ENCODE measurements at regions not wholly inside any gene's neighbourhood (a gene's known extent, or its start where the extent isn't known, plus 50 kb on each side); places are given as distances from the start of the nearest gene placed in this dataset.

GRCh38 chr3:67819447-67819846 is 165.0 kb upstream of the SUCLG2 start:
- TF ChIP-seq POLR2AphosphoS5 (IDR thresholded peaks at IDR 0.05; ENCODE audit: low read depth) (no peak), REST (IDR thresholded peaks at IDR 0.05; ENCODE audit: insufficient replicate concordance, low read depth) (no peak), GABPA (IDR thresholded peaks at IDR 0.05; ENCODE audit: low read depth) (no peak), SPI1 (IDR thresholded peaks at IDR 0.05; ENCODE audit: borderline replicate concordance, low read depth) (no peak), CTCF (IDR thresholded peaks at IDR 0.05; ENCODE audit: insufficient read depth, low read length) (no peak)
- H3K27ac ChIP-seq (replicated peaks) = no peak overlapping the region
- no peak overlapping the region for H3K4me3 ChIP-seq (replicated peaks; ENCODE audit: insufficient read depth, low read length)
- H3K27me3 ChIP-seq (ENCODE audit: insufficient read depth, poor library complexity, severe bottlenecking) = no peaks in the 10 kb centered on the region
- no peak for DNase-seq (ENCODE audit: low read depth in 1 of 2, low spot score in 1 of 2)

GRCh38 chr3:67809370-67809935 is 155.0 kb upstream of the SUCLG2 start:
- Histone ChIP-seq H3K27me3 (ENCODE audit: insufficient read depth, poor library complexity, severe bottlenecking) (peaks cover 2% of the 10 kb centered on the region), H3K4me3 (replicated peaks; ENCODE audit: insufficient read depth, low read length) (no peak overlapping the region), H3K27ac (replicated peaks) (no peak overlapping the region)
- TF ChIP-seq SPI1 (IDR thresholded peaks at IDR 0.05; ENCODE audit: borderline replicate concordance, low read depth) (no peak), GABPA (IDR thresholded peaks at IDR 0.05; ENCODE audit: low read depth) (no peak)
- no peak for DNase-seq (ENCODE audit: low read depth in 1 of 2, low spot score in 1 of 2)

- peaks cover 2% of the 10 kb centered on the region for H3K27me3 ChIP-seq (ENCODE audit: insufficient read depth, poor library complexity, severe bottlenecking)
- no peak for DNase-seq (ENCODE audit: low read depth in 1 of 2, low spot score in 1 of 2)
- no peak for TF ChIP-seq REST (IDR thresholded peaks at IDR 0.05; ENCODE audit: insufficient replicate concordance, low read depth)
- no peak for TF ChIP-seq CTCF (IDR thresholded peaks at IDR 0.05; ENCODE audit: insufficient read depth, low read length)
- TF ChIP-seq POLR2AphosphoS5 (IDR thresholded peaks at IDR 0.05; ENCODE audit: low read depth) = no peak
- TF ChIP-seq GABPA (IDR thresholded peaks at IDR 0.05; ENCODE audit: low read depth) = no peak
- no peak for TF ChIP-seq SPI1 (IDR thresholded peaks at IDR 0.05; ENCODE audit: borderline replicate concordance, low read depth)
These were observed 154.5 kb upstream of the SUCLG2 start for GRCh38 chr3:67808906-67809305.

GRCh38 chr3:67804578-67804977 is 150.2 kb upstream of the SUCLG2 start:
- Histone ChIP-seq H3K4me3 (replicated peaks; ENCODE audit: insufficient read depth, low read length) (no peak overlapping the region), H3K27me3 (ENCODE audit: insufficient read depth, poor library complexity, severe bottlenecking) (no peaks in the 10 kb centered on the region), H3K27ac (replicated peaks) (no peak overlapping the region)
- TF ChIP-seq REST (IDR thresholded peaks at IDR 0.05; ENCODE audit: insufficient replicate concordance, low read depth) (no peak), GABPA (IDR thresholded peaks at IDR 0.05; ENCODE audit: low read depth) (no peak), SPI1 (IDR thresholded peaks at IDR 0.05; ENCODE audit: borderline replicate concordance, low read depth) (no peak), CTCF (IDR thresholded peaks at IDR 0.05; ENCODE audit: insufficient read depth, low read length) (no peak), POLR2AphosphoS5 (IDR thresholded peaks at IDR 0.05; ENCODE audit: low read depth) (no peak)
- no peak for DNase-seq (ENCODE audit: low read depth in 1 of 2, low spot score in 1 of 2)

More at GRCh38 chr3:67808906-67809305, 154.5 kb upstream of the SUCLG2 start:
- no peak overlapping the region for H3K4me3 ChIP-seq (replicated peaks; ENCODE audit: insufficient read depth, low read length)
- no peak overlapping the region for H3K27ac ChIP-seq (replicated peaks)
